CMK (cell line): ENCODE measurements at regions not wholly inside any gene's neighbourhood (a gene's known extent, or its start where the extent isn't known, plus 50 kb on each side); places are given as distances from the start of the nearest gene placed in this dataset.

Experiments used
- DNase-seq: peaks from one replicate; pipeline ENCODE4 v3.0.0-alpha.2; 2010; ENCODE audit warnings: low read depth

DNA sequence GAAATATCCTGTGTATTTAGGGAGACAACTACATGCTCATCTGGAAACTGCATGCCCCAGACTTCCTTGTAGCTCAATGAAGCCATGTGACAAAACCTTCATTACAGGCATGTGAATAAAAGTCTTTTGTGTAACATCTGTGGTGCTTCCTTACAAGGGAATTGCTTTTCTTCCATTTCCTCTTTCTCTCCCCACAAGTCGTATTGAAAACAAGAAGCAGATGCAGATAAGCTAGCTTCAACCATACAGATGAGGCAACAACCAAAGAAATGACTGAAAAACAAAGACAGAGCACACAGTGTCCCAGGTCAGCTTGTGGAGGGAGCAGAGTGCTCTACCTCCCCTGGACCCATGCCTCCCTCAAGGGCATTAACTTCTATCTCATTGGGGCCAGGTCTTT lies 115.8 kb upstream of the INPP4B start:
- no peak for DNase-seq

DNA sequence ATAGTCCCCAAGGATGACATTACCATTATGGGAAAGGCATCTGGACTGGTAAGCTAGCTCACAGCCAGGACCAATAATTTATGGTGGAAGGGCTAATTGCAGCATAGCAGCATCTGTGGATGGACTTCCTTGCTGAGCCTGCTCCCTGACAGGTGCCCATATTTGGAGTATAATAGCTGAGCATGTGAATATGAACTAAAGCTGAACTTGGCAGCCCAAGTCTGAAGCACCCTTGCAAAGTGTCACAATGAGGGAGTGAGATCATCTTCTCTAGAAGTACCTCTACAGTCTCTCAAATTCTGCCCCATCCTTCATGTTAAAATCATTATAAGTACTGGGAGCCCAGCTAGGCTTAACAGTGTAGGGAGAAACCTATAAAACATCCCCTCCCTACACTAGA lies 128.2 kb upstream of the INPP4B start:
- no peak for DNase-seq

DNA sequence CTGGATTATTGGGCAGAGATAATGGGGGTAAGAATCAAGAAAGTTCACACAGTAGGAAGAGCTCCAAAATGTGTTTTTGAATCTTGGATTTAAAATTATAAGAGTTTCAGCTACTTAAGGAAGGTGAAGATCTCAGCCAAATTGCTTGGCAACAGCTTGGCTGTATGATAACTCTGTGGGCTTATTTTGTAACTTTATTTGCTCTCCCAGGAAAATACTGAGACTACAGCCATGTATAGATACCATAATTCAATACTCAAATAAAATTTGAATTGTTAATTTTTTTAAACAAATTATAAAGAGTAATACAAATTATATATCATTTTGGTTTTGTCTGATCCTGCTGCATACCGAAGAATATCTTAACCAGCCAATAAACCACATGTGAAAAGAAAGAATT lies 129.5 kb upstream of the INPP4B start:
- no peak for DNase-seq

DNA sequence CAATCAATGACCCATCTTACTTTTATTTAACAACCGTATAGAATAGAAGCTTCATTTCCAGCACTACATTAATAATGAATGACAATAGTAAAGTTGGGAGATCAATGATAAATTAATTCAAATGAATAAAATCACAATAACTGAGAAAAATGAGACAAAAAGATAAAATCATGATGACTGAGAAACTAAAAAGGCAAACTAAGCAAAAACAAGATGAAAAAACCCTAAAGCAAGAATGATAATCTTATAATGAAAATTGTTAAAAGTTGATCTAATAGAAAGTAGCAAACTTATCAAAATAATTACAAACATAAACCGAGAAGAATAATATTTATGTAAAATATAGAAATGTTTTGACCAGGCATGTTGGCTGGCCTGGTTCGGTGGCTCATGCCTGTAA lies 130.4 kb upstream of the INPP4B start:
- no peak for DNase-seq

DNA sequence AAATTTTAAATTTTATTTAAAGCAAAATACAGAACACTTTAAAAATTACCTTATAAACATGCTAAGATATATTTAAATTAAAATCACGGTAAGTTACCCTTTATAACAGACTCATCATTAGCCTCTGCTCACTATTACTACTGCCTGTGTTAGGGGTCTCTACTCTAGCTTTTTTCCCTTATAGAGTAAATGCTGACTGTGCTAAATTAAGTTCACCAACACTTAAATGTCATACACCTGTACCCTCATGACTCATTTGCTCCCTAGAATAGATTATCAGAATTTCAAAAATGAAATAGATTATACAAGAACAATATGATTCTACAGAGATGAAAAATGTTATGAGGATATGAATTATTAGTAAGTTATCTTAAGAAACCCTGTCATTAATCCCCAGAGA lies 131.1 kb upstream of the INPP4B start:
- DNase-seq, result no peak

DNA sequence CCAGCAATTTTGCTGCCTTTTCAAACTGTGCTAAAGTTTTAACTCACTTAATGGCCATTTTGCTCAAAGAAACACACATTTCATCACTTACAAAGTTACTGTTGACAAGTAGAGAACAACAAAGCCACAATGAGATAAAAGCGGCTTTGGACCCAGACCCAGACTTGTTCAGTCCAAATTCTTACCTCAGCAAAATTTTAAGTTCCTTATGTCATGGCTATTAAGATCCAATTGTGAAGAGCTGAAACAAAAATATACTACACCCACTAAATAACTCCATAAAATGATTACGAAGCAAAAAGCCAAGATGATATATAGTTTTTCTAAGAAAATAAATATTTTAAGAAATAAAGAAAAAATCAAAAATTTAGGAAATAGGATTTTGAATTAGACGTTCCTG lies 137.0 kb upstream of the INPP4B start:
- no peak for DNase-seq

DNA sequence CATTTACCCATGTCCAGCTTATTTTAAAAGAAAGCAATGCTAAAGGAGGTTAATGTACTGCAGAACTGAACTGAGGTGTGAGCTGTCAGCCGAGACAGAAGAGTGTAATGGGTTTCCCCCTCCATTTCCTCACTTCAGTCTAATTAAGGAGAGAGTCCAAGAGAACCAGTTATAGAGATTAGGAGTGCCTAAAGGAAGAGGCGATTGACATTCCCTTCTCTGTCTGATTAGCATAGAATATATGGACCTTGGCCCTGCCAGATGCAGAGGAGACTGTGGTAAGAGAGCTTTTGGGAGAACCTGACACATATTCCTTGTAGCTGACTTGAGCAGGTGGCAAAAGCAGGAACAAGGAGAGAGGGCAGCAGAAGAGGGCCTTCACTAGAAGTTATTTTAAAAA lies 137.5 kb upstream of the INPP4B start:
- no peak for DNase-seq

DNA sequence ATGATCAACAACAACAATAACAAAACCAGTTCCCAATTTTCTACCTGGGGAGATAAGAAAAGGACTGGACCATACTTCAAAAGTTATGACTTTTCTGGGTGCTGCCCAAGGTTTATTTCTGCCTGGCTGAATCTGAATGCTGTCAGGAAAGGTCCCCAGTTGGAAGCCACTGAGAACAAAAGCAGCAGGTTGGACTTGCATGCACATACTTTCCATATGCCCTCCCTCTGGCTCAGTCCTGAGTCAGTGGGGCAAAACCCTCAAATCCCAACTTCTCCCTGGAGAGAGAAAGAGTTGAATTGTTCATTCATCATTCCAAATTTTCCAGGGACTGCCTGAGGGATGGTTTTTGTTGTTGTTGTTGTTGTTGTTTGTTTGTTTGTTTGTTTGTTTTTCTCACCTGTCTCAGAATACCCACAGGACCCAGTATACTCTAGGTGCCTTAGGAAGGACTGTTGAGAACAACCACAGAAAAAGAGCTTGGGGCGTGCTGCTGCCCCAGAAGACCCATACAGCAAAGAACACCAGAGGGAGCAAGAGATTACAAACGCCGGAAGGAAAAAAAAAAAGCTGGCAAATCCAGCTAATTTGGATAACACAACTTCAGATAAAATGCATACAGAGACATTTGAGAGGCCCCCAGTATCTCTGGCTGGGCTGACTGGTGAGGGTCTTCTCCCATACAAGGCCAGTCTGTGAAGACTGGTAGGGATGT lies 138.9 kb upstream of the INPP4B start:
- no peak for DNase-seq

DNA sequence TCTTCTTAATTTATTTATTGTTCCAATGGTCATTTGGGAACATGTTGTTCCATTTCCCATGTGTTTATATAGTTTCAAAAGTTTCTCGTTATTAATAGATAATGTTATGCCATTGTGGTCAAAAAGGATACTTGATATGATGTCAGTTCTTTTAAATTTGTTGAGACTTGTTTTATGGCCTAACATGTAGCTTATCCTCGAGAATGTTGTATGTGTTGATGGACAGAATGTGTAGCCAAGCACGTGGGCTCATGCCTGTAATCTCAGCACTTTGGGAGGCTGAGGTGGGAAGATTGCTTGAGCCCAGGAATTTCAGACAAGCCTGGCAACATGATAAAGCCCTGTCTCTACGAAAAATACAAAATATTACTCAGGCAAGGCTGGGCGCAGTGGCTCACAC lies 168.5 kb upstream of the USP38 start:
- no peak for DNase-seq

DNA sequence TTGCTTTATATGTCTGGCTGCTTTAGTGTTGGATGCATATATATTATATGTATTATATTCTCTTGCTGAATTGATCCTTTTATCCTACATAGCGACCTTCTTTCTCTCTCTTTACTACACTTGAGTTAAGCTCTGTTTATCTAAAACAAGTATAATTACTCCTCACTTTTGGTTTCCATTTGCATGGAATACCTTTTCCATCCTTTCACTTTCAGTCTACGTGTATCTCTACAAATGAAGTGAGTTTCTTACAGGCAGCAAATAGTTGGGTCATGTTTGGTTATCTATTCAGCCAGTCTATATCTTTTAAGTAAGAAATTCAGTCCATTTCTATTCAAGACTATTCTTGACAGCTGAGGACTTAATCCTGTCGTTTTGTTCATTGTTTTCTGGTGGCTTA lies 167.5 kb upstream of the USP38 start:
- no peak for DNase-seq

DNA sequence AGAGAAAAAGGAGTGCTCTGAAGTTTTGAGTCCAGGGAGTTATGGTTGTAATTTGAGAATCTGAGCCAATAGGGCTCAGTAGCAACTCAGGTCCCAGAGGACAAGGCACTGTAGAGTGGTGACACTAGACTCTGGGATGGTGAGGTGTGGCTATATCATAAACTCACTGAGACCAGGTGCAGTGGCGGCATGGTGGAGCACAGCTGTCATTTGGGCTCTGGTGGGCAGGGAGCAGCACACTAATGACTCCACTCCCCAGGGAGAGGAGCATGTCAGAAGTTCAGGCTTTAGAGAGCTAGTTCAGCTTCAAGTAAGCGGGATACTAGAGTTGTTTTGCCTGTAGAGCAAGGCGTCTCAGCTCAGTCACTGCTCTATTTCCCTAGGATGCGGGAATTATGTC lies 165.4 kb upstream of the USP38 start:
- DNase-seq, result no peak

DNA sequence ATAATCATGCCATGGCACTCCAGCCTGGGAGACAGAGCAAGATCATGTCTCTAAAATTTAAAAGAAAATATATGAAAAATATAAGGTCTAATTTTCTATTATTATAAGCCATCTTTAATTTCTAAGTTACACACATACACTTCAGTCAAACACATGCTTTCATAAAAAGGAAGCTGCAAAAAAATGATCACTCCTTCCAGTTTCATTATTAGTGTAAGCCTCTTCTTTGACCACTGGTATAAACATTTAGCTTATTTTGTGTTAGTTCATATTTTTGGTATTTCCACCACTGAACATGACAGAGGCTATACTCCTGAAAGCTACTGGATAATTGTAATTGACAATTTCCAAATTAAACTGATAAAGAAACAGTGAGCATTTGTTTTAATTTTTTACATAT lies 163.3 kb upstream of the USP38 start:
- DNase-seq, result no peak

DNA sequence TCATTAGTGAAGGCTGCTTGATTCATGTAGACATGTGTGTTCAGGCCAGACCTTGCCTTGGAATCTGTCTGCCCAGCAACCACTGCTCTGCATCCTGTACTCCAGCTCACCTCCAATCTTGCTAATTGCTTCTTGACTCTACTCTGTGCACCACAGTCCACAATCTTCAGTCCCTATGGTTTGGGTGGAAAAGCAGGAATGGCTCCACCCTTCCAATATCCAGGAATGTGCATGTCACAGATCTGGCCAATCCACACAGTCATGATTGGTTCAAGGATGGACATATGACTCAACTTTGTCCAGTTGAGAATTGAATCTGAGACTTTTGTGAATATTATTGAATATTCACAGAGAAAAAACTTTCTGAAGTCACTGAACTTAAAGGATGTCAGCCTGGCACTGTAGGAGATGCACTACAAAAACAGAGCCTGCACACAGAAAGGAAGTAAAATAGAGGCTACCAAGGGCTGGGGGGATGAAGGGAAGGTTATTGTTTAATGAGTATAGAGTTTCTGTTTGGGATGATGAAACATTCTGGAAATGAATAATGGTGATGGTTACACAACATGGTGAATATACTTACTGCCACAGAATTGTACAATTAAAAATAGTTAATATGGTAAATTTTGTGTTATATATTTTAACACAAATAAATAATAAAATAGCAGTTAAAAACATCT lies 161.3 kb upstream of the USP38 start:
- DNase-seq, result no peak

DNA sequence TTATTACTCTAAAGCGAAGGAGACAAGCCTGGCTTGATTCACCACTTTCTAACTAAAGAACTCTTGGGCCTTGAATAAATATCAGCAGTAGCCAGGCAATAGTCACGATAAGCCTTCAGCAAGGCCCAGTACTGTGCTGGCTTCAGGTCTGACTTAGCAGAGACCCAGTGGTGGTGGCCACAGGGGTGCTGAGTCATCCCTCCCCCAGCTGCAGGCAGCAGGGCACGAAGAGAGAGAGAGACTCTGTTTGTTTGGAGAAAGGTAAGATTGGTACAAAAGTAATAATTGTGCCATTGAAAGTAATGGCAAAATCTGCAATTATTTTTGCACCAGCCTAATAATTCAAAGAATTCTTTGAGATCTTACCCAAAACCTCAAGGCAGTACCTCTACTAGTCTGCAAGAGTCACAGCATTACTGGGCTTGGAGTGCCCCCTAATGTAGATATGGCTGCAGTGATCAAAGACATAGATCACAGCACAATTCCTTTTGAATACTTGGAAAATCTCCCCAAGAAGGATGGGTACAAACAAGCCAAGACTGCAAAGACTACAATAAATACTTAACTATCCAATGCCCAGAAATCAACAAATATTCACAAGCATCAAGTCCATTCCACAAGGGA lies 159.5 kb upstream of the USP38 start:
- peak; percentile 15 for DNase-seq

DNA sequence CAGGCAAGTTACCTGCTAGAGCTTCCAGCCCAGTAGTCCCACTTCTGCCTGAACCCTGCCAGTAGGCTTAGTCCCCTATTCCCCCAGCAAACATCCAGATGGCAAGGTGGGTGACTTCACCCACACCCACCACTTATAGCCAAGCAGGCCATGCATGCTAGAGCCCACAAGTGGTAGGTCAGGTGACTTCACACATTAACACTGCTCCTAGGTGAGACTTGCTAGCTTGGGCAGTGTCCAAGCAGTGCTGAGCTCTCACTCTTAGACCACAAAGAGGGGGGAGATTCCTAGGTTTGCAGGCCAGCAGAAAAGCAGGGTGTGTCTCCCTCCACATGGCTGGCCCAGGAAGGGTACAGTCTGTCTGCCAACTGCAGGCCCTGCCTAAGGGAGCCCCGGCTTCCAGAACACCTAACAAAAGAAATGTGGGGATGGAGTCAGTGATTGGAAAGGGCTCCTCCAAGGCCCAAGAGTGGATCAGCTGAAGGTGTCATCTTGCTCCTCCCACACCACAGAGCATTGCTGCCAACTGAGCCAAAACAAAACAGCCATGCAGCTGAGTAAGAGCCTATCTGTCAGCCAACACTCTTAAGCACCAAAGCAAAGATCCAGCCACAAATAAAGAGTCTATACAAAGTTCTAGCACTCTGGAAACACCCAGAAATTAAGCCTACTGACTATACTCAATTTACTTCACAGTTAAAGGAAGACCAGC lies 158.1 kb upstream of the USP38 start:
- DNase-seq, result no peak

DNA sequence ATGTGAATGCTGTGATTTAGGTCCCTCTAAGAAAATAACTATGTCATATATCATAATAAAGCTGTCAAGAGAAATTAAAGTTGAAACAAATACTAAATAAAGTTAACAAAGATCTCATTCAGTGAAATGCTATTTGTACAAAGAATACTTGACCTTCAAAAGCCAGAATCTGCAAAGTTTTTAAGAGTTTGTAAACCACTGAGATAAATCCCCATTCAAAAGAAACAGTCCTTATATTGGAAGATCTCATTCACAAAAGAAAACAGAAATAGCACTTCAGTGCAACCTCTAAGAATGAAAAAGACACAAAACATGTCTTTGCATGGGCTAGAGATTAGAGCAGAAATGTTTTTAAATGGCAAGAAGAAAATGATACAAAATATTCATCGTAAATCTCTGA lies 149.1 kb upstream of the USP38 start:
- no peak for DNase-seq

DNA sequence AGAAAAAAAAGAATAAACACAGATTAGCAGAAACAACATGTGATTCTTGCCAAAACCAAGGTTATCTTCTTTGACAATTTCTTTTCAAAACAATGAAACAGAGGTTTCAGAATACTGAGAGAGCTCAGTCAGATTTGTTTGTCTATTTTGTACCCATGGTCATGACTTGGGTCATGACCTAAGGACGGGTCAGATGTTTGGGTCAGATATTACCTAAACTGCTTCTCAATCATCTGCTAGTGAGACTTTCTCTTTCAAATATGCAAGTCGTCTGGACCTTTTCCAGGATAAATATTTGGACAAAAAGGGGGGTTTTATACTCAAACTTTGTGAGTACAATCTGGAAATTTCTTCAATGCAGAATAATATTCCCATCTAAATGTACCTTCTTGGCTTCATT lies 148.3 kb upstream of the USP38 start:
- DNase-seq, result no peak

DNA sequence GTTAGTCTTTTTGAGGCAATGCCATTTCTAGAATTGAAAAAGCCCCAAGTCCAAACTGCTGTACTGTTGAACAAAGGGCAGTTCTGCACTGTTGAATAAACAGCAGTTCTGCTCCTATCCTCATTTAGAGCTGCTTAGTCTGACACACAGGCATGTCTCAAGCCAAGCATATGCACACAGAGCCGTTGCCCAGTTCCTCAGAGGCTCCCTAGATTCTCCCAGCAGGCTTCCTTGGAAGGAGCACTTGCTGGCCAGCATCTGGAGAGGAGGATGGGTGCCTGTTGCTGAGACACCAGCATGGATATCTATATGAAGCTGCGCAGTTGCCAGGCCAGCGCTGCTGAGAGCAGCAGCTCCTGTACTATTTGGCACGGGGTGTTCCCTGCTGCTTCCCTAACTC lies 138.3 kb upstream of the USP38 start:
- DNase-seq, result no peak

DNA sequence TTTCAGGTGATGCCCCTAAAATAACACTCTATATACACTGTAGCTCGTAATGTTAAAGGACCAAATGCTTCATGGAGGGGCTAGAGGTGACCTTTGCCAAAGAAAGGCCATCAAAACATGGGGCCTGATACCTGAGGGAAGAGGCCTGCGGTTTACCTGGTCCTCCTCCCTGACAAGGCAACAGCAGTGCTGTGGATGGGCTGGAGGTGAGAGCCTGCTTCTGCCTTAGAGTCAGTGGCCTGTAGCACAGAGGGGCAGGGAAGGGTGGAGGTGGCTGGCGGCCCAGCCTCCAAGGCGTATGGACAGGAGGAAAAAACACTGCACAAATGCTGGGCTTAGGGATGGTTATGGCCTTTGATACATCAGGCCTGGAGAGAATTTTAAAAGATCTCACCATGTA lies 137.8 kb upstream of the USP38 start:
- DNase-seq, result no peak

DNA sequence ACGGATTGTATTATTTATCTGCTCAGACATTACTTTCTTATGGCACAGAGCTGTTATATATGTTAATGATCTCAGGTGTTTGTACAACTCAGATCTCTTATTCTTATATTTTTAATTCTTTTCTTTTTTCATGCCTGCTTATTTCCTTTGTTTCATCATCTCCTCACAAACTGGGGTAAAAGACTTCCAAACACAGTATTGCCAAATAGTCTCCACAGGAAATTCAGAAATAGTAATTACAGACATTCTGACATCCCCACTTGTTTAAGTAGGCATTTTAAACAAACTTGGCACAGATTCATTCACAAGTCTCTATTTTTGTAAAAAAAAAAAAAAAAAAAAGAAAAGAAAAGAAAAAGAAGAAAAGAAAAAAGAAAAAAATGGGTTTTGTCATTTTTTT lies 129.7 kb upstream of the USP38 start:
- DNase-seq, result no peak

DNA sequence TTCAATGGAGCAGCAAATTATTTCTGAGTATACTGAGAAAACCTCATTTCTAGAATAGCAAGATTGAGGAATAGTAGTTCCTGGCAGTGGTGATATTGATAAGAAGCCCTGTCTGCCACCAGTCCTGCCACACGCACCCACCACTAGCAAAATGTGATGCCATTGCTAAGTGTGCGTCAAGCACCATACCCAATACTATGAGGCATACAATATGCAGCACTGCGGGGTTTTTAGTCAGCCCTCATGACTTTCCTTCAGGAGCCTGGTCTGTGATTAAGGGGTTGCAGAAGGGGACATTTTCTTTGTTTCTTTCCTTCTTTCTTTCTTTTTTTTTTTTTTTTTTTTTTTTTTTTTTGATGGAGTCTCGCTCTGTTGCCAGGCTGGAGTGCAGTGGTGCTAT lies 128.7 kb upstream of the USP38 start:
- DNase-seq, result no peak

DNA sequence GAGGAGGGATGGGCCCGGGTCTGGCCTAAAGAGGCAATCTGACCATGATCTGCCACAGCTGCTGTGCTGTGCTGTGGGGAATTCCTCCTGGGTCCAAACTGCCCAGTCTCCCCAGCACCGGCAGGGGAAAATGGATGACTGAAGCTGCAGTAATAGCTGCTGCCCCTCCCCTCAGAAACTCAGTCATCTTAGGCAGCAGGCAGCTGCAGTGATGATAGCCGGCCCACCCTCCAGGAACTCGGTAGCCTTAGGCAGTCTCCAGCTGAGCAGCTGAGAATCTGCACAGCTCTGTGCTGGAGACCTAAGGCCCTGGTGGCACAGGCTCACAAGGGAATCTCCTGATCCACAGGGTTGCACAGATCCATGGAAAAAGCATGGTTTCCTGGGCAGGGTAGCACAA lies 113.4 kb upstream of the USP38 start:
- DNase-seq, result no peak

DNA sequence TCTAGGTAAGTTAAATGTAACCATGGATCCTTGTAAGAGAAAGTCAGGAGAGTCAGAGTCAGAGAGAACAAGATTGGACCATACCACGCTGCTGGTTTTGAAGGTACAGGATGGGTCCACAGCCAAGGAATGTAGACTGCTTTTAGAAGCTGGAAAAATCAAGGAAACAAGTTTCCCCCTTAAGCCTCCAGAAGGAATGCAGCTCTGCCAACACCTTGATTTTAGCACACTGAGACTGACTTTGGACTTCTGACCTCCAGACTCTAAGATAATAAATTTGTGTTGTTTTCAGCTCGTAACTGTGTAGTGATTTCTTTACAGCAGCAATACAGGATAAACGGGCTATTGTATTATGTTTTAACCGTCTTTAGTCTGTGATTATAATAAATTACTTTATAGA lies 108.0 kb upstream of the USP38 start:
- DNase-seq, result no peak
